RWPE2 (cell line): ENCODE measurements at regions not wholly inside any gene's neighbourhood (a gene's known extent, or its start where the extent isn't known, plus 50 kb on each side); places are given as distances from the start of the nearest gene placed in this dataset.
"Not testable (repeated sequence)": the region's sequence is repeated elsewhere in the genome, so short reads cannot be mapped to it uniquely, and the experiment has no call there.

Experiments used
- ATAC-seq: fragments of 200-7000 bp; cut with Tn5 transposase; 3 replicates; pipeline ENCODE4 v1.9.1; 2021; ENCODE audit warnings: low read depth
- DNase-seq: peaks from one replicate; pipeline ENCODE4 v3.0.0-alpha.2; 2020; ENCODE audit warnings: low spot score
- H3K27ac ChIP-seq: fragments of 450-650 bp; 2 replicates; pipeline ENCODE4 v1.5.1; 2017; ENCODE audit warnings: mild to moderate bottlenecking; ENCODE audit not compliant: poor library complexity, severe bottlenecking
- H3K27me3 ChIP-seq: fragments of 250-450 bp; sonication (Bioruptor Pico); 2 replicates; pipeline ENCODE4 v1.5.1; 2021; ENCODE audit warnings: mild to moderate bottlenecking, moderate library complexity; ENCODE audit not compliant: insufficient read depth, poor library complexity, severe bottlenecking
- H3K36me3 ChIP-seq: fragments of 250-450 bp; sonication (Bioruptor Pico); 2 replicates; pipeline ENCODE4 v1.5.1; 2020; ENCODE audit warnings: low read depth, mild to moderate bottlenecking, moderate library complexity
- H3K4me1 ChIP-seq: fragments of 250-450 bp; sonication (Bioruptor Pico); 2 replicates; pipeline ENCODE4 v1.5.1; 2021; ENCODE audit warnings: mild to moderate bottlenecking, moderate library complexity; ENCODE audit not compliant: insufficient read depth, poor library complexity, severe bottlenecking
- H3K4me3 ChIP-seq: fragments of 250-450 bp; sonication (Bioruptor Pico); 2 replicates; pipeline ENCODE4 v1.5.1; 2021; ENCODE audit warnings: mild to moderate bottlenecking, moderate library complexity; ENCODE audit not compliant: severe bottlenecking
- H3K9me3 ChIP-seq: fragments of 250-450 bp; sonication (Bioruptor Pico); 2 replicates; pipeline ENCODE4 v1.5.1; 2021; ENCODE audit warnings: mild to moderate bottlenecking, moderate library complexity; ENCODE audit not compliant: severe bottlenecking
- TF ChIP-seq, protein P1 (sequence below): fragments of 450-650 bp; IDR thresholded peaks from one replicate; pipeline ENCODE4 v1.5.1; 2017; ENCODE audit warnings: mild to moderate bottlenecking, moderate library complexity; ENCODE audit not compliant: poor library complexity, severe bottlenecking

DNA sequence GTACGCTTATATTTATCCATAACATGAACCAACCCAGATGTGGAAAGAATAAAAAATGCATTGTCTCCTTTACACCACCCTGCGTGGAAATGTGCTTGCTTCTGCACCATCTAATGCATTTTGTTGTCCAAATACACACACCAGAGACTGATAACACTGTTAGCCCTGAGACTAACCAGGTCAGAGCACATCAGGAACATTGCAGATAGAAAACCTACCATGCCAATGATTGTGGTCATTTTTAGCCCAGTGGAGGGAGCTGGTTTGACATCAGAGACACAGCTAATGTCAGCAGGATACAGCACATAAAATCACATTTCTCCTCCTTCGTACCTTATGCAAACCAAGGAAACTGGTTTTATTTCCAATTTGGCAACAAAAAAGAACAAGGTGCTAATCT lies 528.7 kb downstream of the DOK5 start:
- no peak overlapping the region for H3K4me3 ChIP-seq
- TF ChIP-seq, protein P1, sequence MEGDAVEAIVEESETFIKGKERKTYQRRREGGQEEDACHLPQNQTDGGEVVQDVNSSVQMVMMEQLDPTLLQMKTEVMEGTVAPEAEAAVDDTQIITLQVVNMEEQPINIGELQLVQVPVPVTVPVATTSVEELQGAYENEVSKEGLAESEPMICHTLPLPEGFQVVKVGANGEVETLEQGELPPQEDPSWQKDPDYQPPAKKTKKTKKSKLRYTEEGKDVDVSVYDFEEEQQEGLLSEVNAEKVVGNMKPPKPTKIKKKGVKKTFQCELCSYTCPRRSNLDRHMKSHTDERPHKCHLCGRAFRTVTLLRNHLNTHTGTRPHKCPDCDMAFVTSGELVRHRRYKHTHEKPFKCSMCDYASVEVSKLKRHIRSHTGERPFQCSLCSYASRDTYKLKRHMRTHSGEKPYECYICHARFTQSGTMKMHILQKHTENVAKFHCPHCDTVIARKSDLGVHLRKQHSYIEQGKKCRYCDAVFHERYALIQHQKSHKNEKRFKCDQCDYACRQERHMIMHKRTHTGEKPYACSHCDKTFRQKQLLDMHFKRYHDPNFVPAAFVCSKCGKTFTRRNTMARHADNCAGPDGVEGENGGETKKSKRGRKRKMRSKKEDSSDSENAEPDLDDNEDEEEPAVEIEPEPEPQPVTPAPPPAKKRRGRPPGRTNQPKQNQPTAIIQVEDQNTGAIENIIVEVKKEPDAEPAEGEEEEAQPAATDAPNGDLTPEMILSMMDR, result peak; percentile 35
- H3K4me1 ChIP-seq, result no peaks in the 10 kb centered on the region
- no peaks in the 10 kb centered on the region for H3K9me3 ChIP-seq
- peak; percentile 53; the same call in 2 of the 3 replicates for ATAC-seq
- no peak for DNase-seq
- H3K27me3 ChIP-seq, result peaks cover 21% of the 10 kb centered on the region
- no peak overlapping the region for H3K27ac ChIP-seq
- no peaks in the 10 kb centered on the region for H3K36me3 ChIP-seq

DNA sequence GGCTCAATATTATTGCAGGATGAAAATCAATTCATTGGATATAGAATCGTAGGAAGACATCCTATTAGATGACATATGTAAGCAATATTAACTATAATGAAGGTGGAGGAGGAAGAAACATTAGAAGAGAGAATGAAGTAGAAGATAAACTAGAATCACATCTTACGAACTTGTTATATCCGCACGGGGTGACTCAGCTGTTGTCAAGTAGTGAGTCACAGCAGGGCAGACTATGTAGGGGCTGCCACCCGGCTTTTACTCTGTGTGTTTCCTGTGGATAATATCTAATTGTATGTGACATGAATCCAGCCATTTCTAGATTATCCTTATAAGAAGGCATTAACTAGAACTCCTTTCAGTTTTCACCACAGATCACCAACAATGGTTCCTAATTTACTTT lies 520.2 kb downstream of the DOK5 start:
- Histone ChIP-seq H3K27me3 (peaks cover 10% of the 10 kb centered on the region), H3K36me3 (no peaks in the 10 kb centered on the region), H3K4me3 (no peak overlapping the region), H3K9me3 (no peaks in the 10 kb centered on the region), H3K4me1 (no peaks in the 10 kb centered on the region), H3K27ac (no peak overlapping the region)
- TF ChIP-seq, protein P1, result no peak
- DNase-seq, result no peak
- peak; percentile 90 for ATAC-seq

GRCh38 chr20:54995011-54995410 lies 519.6 kb downstream of the DOK5 start:
- DNase-seq (no peak), ATAC-seq (0 out of 3 replicates have a peak, but pooled peaks have one; percentile 13)
- H3K27ac ChIP-seq, result no peak overlapping the region
- H3K4me1 ChIP-seq, result no peaks in the 10 kb centered on the region
- TF ChIP-seq, protein P1, result no peak
- H3K9me3 ChIP-seq, result no peaks in the 10 kb centered on the region
- H3K27me3 ChIP-seq, result peaks cover 7% of the 10 kb centered on the region
- H3K36me3 ChIP-seq, result no peaks in the 10 kb centered on the region
- H3K4me3 ChIP-seq, result no peak overlapping the region

- no peaks in the 10 kb centered on the region for H3K36me3 ChIP-seq
- H3K4me3 ChIP-seq, result no peak overlapping the region
- ATAC-seq (no peak), DNase-seq (no peak)
- TF ChIP-seq, protein P1, result no peak
- no peaks in the 10 kb centered on the region for H3K9me3 ChIP-seq
- H3K27me3 ChIP-seq, result peaks cover 12% of the 10 kb centered on the region
- no peaks in the 10 kb centered on the region for H3K4me1 ChIP-seq
- no peak overlapping the region for H3K27ac ChIP-seq
Observed at GRCh38 chr20:54985091-54985490, 509.7 kb downstream of the DOK5 start.

DNA sequence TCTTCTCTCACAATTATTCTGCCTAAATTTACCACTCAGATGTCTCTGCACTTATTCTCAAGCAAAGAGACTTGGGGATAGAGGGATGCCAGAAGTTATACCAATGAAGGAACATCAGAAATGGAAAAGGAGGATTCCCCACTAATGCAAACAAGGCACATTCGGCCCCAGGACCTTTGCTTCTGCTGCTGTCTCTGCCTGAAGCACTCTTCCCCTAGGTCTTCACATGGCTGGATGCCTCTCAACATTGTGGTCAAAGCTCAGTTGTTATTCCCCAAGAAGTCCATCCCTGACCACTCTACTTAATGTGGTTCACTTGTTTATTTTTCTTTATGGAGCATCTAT lies 508.7 kb downstream of the DOK5 start:
- no peak for DNase-seq
- Histone ChIP-seq H3K4me1 (no peaks in the 10 kb centered on the region), H3K27me3 (peaks cover 12% of the 10 kb centered on the region), H3K4me3 (no peak overlapping the region), H3K27ac (no peak overlapping the region), H3K36me3 (no peaks in the 10 kb centered on the region), H3K9me3 (no peaks in the 10 kb centered on the region)
- TF ChIP-seq, protein P1, result no peak
- ATAC-seq, result no peak

DNA sequence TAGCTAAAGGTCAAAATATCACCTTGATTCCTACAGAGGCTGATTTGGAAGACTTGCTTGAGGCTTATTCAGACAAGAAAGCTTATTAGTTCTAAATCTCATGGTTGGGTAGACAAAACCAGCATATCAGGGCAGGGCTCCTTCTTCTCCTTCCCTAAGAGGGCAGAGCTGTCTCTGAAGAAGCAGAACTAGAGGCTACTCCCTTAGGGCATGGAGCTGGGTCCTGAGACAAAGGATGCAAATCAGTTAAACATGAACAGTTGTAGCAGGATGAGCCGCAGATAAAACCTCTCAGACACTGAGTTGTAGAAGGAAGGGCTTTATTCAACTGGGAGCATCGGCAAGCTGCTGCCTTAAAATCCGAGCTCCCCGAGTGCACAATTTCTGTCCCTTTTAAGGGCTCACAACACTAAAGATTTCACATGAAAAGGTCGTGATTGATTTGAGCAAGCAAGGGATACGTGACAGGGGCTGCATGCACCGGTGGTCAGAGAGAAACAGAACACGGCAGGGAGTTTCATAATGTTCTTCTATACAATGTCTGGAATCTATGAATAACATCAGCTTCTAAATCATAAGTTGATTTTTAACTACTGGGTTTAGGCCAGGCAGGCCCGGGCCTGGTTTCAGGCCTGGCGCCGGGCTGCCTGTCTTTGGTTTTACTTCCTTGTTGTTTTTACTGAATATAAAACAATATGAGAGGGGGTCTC lies 508.2 kb downstream of the DOK5 start:
- H3K27ac ChIP-seq, H3K4me1 ChIP-seq, H3K4me3 ChIP-seq, DNase-seq, ATAC-seq, H3K36me3 ChIP-seq, H3K9me3 ChIP-seq: not testable (repeated sequence)
- H3K27me3 ChIP-seq, result peaks cover 12% of the 10 kb centered on the region
